Renal cortical epithelial cell (primary cell): ENCODE measurements at regions not wholly inside any gene's neighbourhood (a gene's known extent, or its start where the extent isn't known, plus 50 kb on each side); places are given as distances from the start of the nearest gene placed in this dataset.

Source experiments
- DNase-seq: peaks from one replicate; pipeline ENCODE4 v3.0.0-alpha.2; 2011; ENCODE audit warnings: low read depth

DNA sequence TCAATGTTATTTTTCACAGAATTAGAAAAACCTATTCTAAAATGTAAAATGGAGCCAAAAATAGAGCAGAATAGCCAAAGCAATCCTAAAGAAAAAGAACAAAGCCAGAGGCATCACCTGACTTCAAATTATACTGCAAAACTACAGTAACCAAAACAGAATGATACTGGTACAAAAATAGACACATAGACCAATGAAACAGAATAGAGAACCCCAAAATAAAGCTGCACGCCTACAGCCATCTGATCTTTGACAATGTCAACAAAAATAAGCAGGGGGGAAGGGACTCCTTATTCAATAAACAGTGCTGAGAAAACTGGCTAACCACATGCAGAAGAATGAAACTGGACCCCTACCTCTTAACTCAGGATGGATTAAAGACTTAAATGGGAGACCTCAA, 65.8 kb upstream of the PDE4D start:
- DNase-seq = no peak

DNA sequence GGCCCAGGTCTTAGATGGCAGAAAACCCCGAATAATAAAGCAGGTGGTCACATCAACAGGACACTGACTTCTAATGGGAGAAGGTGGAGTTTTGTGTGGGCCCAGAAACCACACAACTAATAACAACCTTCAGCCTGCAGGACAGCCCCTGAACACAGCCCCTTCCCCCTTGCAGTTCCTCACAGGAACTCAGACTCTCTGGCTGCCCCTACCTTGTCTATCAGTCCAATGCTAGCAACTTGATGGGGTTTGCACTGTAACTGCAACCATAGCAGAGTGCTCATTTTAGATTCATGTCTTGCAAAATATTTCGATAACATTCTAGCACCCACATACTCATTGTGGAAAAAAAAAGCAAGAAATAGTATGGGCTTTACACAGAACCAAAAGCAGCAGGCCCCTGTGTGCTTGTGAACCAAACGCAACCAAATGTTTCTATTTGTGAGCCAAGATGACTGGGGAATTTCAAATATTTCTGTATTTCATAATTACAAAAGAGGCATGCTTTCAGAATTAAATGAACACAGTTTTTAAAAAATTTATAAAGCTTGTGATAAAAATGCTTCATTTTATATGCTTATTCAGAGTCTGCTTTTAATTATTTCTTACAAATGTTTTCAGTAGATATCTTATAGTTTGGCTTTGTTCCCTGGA, 62.7 kb upstream of the PDE4D start:
- no peak for DNase-seq

DNA sequence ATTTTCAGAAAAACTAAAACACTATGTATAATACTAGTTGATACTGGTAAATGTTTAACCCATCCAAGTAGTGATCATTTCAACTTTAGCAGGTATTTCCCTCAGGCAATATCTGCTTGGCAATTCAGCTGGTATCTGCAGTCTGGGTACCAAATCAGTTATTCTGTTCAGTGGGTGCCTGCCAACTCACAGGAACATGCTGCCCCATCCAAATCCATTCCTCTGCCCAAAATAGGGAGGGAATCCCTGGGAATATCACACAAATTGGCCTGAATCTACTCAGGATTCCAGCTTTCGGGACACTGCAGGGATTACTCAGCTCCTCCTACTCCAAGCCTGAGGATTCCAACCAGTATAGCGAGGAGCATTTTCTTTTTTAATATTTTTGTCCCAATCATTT, 61.7 kb upstream of the PDE4D start:
- peak; percentile 2 for DNase-seq

DNA sequence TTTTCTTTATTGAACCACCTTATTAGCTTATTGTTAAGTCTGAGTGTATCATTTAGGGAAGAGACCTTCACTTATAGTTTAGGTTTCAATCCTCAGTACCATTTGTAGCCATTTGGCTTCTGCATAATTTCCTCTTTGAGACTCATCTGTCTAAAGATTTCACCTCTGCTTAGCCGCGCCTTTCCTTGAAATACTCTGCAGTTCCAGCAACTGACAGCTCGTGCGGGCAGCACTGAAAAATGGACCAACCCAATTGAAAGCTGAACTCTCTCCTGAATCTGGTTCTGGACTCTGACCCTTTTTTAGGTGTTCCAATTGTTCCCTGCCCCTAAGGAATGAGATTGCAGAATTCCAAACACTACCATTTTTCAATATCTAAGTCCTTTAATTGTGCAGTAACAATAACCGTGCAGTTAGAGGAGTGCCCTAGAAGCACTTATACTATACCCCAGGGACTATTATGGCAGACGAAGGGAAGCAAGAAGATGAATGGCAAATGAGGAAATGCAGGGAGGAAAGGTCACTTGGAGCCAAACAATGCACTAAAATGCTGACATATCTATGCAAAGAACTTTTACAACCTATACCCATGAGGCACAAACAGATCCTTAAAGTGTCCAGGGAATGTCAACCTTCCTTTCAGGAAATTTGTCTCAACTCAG, 50.1 kb upstream of the PDE4D start:
- DNase-seq = no peak
